ENCODE measurements at regions not wholly inside any gene's neighbourhood (a gene's known extent, or its start where the extent isn't known, plus 50 kb on each side); places are given as distances from the start of the nearest gene placed in this dataset.
"Not testable (repeated sequence)": the region's sequence is repeated elsewhere in the genome, so short reads cannot be mapped to it uniquely, and the experiment has no call there.

GRCh38 chr13:84641491-84641890 lies 759.2 kb upstream of the SLITRK1 start:
- DNase-seq (ENCODE audit: extremely low read depth in 1 of 2, low read depth in 1 of 2) = no peak

- DNase-seq (ENCODE audit: extremely low read depth in 1 of 2, low read depth in 1 of 2) = no peak
These were observed 758.4 kb upstream of the SLITRK1 start for GRCh38 chr13:84640691-84641090.

- no peak for DNase-seq (ENCODE audit: extremely low read depth in 1 of 2, low read depth in 1 of 2)
These were observed 748.2 kb upstream of the SLITRK1 start for GRCh38 chr13:84630476-84630875.

DNA sequence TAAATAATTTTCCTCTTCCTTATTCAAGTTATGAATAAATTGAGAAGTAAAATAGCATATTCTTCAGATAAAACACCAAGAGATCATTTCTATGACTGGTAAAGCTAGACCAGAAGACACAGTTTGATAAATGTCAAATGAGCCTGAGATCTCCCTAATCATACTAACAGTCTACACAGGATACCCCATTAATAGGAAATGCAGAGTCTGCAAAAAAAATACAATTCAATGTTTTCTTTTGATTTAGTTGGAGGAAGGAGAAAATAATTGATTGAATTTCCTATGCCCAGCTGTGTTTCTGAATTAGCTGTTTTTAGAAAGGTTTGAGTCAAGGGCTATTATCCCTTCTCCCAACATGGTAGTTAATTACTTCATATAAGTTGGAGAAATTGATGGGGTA lies 734.6 kb upstream of the SLITRK1 start:
- DNase-seq (ENCODE audit: extremely low read depth in 1 of 2, low read depth in 1 of 2) = no peak

- no peak for DNase-seq (ENCODE audit: extremely low read depth in 1 of 2, low read depth in 1 of 2)
These were observed 727.4 kb upstream of the SLITRK1 start for GRCh38 chr13:84609716-84610115.

DNA sequence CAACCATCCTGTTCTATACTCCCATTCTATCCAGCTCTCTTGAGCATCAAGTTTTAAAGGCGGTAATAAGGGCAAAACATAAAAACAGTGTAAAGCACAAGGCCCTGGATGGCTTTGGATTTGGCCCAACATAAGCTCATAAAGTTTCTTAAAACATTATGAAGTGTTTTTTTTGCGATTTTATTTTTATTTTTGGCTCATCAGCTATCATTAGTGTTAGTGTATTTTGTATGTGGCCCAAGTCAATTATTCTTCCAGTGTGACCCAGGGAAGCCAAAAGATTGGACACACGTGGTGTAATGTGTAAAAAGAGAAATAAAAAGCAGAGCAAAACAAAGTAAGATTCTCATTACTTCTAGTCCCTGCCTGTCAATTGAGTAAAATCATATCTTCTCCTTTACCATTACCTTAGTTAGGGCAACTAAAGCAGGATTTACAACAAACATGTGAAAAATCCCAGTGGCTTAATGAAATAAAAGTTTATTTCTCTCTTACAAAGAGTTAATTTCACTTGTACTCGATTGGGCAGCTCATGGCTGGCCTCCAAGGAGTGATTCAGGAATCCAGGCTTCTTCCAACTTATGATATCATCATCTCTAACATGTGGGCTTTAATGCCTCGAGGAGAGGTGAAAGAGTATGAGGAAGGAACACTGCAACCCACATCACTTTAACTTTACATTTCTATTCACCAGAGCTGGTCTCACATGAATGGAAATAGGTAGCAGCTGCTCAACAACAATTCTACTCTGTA lies 725.2 kb upstream of the SLITRK1 start:
- no peak for DNase-seq (ENCODE audit: extremely low read depth in 1 of 2, low read depth in 1 of 2)

DNA sequence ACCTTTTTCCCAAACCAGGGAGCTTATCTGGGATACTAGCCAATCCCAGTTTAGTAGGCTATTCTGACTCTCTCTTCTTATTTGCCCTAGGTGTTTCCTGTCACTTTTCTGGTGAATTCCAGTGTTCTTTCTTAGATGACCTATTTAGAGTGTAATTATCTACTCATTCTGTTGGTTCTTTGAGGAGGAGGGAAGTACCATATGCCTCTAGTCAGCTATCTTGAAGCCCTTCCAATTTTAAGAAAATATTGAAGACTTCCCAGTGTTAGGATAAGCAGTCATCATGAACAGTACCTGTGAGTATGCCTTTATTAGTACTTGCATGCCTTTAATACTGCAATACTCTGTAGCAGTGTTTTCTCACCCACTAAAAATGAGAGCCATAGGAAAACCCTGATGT lies 724.3 kb upstream of the SLITRK1 start:
- DNase-seq (ENCODE audit: extremely low read depth in 1 of 2, low read depth in 1 of 2) = no peak

DNA sequence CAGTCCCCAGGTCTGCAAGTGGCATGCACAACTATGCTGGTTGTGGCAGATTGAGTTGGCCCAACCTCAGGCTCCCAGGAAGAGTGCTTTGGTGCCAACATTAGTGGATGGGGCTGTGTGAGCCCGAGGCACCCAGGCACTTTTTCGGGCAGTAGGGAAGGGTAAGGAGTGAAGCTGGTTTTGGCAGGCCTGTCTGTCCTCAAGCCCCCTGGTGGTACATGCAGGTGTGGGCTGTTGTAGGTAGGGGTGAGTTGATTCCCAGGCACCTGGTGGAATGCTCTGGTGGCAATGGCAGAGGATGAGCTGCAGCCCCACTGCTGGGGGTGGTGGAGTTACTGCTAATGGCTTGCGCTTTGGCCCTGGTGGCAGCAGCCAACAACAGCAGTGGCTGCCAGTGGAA lies 723.7 kb upstream of the SLITRK1 start:
- no peak for DNase-seq (ENCODE audit: extremely low read depth in 1 of 2, low read depth in 1 of 2)

DNA sequence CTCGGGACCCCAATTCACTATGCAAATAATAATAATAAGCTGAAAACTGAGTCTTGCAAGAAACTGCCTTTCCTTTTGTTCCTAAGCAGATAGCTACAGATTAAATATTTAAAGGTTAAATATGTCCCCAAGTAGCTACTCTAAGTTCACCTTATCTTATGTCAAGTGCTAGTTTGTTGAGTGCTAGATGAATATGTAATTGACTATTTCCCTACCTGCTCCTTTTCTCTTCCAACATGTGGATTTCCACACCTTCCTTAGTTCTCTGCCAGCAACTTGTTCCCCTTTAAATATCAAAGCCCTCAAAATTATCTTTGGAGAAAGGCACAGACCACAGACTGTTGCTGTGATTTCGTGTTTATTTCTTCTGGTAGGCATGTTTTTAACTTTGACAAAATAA lies 709.2 kb upstream of the SLITRK1 start:
- DNase-seq (ENCODE audit: extremely low read depth in 1 of 2, low read depth in 1 of 2) = no peak

GRCh38 chr13:84590663-84591062 lies 708.4 kb upstream of the SLITRK1 start:
- no peak for DNase-seq (ENCODE audit: extremely low read depth in 1 of 2, low read depth in 1 of 2)

DNA sequence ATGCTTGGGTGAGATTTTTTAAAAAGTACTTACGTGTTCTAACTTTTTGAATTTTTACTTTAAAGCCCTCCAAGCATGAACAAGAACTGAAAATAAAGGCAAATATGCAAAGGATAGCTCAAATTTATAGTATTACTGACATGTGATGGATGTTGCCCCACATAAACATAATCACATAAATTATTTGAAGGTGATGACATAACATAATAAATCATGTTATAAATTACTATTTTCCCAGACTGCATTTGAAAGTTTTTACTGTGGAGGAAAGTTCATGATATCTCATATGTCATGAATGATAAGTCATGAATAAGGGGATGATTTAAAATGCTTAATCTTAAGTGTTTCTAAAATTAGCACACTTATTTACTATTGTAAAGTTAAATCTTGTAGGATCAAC lies 705.7 kb upstream of the SLITRK1 start:
- DNase-seq (ENCODE audit: extremely low read depth in 1 of 2, low read depth in 1 of 2) = no peak

GRCh38 chr13:84579901-84580300 lies 697.6 kb upstream of the SLITRK1 start:
- DNase-seq (ENCODE audit: extremely low read depth in 1 of 2, low read depth in 1 of 2) = not testable (repeated sequence)

DNA sequence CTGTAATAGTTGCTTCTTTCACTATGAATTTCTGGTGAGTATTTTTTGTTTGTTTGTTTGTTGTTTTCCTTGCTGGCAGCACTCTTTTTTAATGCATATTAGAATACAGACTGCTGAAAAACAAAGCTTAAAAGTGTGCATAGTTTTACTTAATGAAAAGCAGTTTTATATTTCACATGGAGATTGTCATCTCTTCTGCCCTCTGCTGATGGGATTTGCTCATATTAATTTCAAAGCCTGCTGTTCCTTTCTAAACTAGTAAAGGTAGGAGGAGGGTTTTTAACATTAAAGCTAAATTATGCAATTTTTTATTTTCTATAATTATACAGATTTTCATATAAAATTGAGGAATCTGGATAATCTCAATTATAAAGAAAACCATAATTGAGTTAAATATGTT lies 692.6 kb upstream of the SLITRK1 start:
- DNase-seq (ENCODE audit: extremely low read depth in 1 of 2, low read depth in 1 of 2) = no peak

DNA sequence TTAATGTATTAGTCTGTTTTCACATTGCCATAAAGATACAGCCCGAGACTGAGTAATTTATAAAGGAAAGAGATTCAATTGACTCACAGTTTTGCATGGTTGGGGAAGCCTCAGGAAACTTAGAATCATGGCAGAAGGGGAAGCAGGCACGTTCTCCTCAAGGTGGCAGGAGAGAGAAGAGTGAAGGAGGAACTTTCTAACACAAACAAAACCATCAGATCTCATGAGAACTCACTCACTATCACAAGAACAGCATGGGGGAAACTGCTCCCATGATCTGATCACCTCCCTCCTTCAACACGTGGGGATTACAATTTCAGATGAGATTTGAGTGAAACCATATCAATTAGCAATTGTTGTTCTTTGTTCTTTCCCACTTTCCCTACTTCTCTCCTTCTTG lies 689.0 kb upstream of the SLITRK1 start:
- no peak for DNase-seq (ENCODE audit: extremely low read depth in 1 of 2, low read depth in 1 of 2)

GRCh38 chr13:84570831-84571230 lies 688.6 kb upstream of the SLITRK1 start:
- no peak for DNase-seq (ENCODE audit: extremely low read depth in 1 of 2, low read depth in 1 of 2)

DNA sequence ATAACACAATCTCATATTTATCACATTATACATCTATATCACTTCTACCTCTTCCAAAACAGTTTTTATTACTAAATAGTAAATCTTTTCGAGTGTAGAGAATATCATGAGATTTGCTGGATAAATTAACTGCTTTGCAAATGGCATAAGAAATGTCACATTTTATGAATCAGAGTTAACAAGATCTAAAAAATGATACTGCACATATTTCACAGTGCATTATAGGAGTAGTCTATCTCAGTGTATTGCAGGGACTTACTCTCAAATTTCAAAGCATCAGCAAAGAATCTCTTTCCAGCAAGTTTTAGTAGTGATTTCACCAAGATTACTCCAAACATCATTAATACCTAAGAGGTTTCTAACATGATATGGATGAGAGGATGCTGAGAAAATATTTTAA lies 687.1 kb upstream of the SLITRK1 start:
- no peak for DNase-seq (ENCODE audit: extremely low read depth in 1 of 2, low read depth in 1 of 2)

GRCh38 chr13:84567848-84568247 lies 685.6 kb upstream of the SLITRK1 start:
- DNase-seq (ENCODE audit: extremely low read depth in 1 of 2, low read depth in 1 of 2) = no peak

- no peak for DNase-seq (ENCODE audit: extremely low read depth in 1 of 2, low read depth in 1 of 2)
These were observed 684.5 kb upstream of the SLITRK1 start for GRCh38 chr13:84566780-84567179.

GRCh38 chr13:84563611-84564010 lies 681.3 kb upstream of the SLITRK1 start:
- DNase-seq (ENCODE audit: extremely low read depth in 1 of 2, low read depth in 1 of 2) = no peak

GRCh38 chr13:84553227-84553626 lies 671.0 kb upstream of the SLITRK1 start:
- DNase-seq (ENCODE audit: extremely low read depth in 1 of 2, low read depth in 1 of 2) = no peak

GRCh38 chr13:84543962-84544361 lies 661.7 kb upstream of the SLITRK1 start:
- DNase-seq (ENCODE audit: extremely low read depth in 1 of 2, low read depth in 1 of 2) = no peak

GRCh38 chr13:84542348-84542747 lies 660.1 kb upstream of the SLITRK1 start:
- no peak for DNase-seq (ENCODE audit: extremely low read depth in 1 of 2, low read depth in 1 of 2)

- no peak for DNase-seq (ENCODE audit: extremely low read depth in 1 of 2, low read depth in 1 of 2)
These were observed 654.6 kb upstream of the SLITRK1 start for GRCh38 chr13:84536906-84537305.
